Heart left ventricle (tissue), 13 donors: ENCODE measurements at regions not wholly inside any gene's neighbourhood (a gene's known extent, or its start where the extent isn't known, plus 50 kb on each side); places are given as distances from the start of the nearest gene placed in this dataset.

ENCODE experiments used
- POLR2A ChIP-seq, 2 donors: fragments of 450-650 bp; IDR thresholded peaks; one replicate each; pipeline ENCODE4 v1.6.1; 2017; ENCODE audit warnings: antibody characterized with exemption in 2 of 2, mild to moderate bottlenecking in 2 of 2, moderate library complexity in 2 of 2
- TF ChIP-seq, protein P1 (sequence below), 12 donors: fragments of 200-600 bp; sonication (generic) in 4 of 12; IDR thresholded peaks; one replicate each; pipeline versions ENCODE4 v1.5.0 to v1.8.0; 2018 to 2022; ENCODE audit warnings: antibody characterized with exemption in 12 of 12, mild to moderate bottlenecking in 5 of 12
- donor health status: ischemic (EF 13 %, LVEDD 7.1; RV severe dilation, severe dysfunction).
- donor health status: DM: no; HTN: yes; CAD: no.
- donor health status: DM: no; HTN: no; CAD: no.
- donor health status: ischemic (EF 25% LVEDD 6.9; RV normal size, moderate dysfunction).
- donor health status: ischemic (EF 25% LVEDD 5.7; RV mildly dilated, moderate dysfunction).
- donor health status: ischemic (EF 35%, LVEDD 5.7; RV mildly dilated, moderate dysfunction).
- donor health status: nonischemic (EF 11% LVEDD 7.7; RV severe dilation, severe dysfunction).
- donor health status: DM: yes; HTN: yes; CAD: no.
- donor health status: PGD.
- donor health status: ischemic (EF 29% LVEDD 5.4; RV normal size, mild dysfunction).
- donor health status: nonischemic (EF 23%, LVEDD 6.1; RV moderate dilation, normal function).

DNA sequence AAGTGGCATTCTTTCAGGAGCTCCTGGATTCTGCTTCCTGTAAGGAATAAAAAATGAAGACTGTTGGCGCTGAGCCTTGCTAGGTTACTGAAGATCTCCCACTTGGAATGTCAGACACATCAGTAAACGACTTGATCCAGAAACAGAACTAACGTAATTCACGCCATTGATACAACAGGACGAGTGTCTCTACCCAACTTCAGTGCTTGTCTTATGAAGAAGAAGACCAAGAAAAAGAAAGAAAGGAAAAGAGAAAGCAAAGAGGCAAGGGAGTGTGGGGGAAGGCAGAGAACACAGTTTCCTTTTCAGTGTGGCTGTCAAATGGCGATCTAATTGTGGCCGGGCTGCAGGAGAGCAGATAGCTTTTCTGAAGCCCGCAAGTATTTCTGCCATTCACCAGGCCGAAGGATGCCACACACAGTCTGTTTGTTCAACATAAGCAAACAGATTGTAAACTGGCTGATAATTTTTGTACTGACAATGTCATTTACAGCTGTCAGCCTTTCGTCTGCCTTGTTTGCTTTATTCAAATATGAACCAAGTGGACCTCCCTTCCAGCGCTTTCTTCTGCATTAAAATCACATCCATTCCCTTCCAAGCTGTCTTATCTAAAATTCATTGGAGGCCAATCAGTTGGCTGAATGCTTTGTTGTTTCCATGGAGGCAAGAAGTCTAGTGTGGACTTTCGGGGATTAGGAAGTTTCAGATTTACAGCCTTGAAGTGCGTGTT, 180.6 kb downstream of the FOXA2 start:
- TF ChIP-seq, protein P1, sequence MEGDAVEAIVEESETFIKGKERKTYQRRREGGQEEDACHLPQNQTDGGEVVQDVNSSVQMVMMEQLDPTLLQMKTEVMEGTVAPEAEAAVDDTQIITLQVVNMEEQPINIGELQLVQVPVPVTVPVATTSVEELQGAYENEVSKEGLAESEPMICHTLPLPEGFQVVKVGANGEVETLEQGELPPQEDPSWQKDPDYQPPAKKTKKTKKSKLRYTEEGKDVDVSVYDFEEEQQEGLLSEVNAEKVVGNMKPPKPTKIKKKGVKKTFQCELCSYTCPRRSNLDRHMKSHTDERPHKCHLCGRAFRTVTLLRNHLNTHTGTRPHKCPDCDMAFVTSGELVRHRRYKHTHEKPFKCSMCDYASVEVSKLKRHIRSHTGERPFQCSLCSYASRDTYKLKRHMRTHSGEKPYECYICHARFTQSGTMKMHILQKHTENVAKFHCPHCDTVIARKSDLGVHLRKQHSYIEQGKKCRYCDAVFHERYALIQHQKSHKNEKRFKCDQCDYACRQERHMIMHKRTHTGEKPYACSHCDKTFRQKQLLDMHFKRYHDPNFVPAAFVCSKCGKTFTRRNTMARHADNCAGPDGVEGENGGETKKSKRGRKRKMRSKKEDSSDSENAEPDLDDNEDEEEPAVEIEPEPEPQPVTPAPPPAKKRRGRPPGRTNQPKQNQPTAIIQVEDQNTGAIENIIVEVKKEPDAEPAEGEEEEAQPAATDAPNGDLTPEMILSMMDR (IDR thresholded peaks at IDR 0.05) = no peak
- TF ChIP-seq POLR2A (IDR thresholded peaks at IDR 0.05) = no peak
